ENCODE measurements at regions not wholly inside any gene's neighbourhood (a gene's known extent, or its start where the extent isn't known, plus 50 kb on each side); places are given as distances from the start of the nearest gene placed in this dataset.

- BruUV-seq (replicated peaks), result no TSS peak
- no peaks in the 10 kb centered on the region for H3K27me3 ChIP-seq (replicated peaks in 1 of 2; ENCODE audit: control insufficient read depth in 2 of 2, insufficient read depth in 2 of 2, low read length in 1 of 2)
- no peaks in the 10 kb centered on the region for H3K9me3 ChIP-seq (replicated peaks; ENCODE audit: control insufficient read depth, insufficient read depth, low read length)
- no peak for DNase-seq (ENCODE audit: low read depth, low spot score)
- H4K20me1 ChIP-seq (ENCODE audit: control insufficient read depth, insufficient read depth), result no peaks in the 10 kb centered on the region
- no peak for FAIRE-seq
- intact Hi-C loops (cut with micrococcal nuclease; ENCODE audit: unreplicated experiment) (no loop called here), in situ Hi-C loops (cut with MboI) (no loop called here)
- WGBS (ENCODE audit: insufficient coverage, insufficient replicate concordance, low lambda C conversion rate, missing lambda C conversion rate), result 0% methylated on average over 3 of the region's 3 CpGs
- no peak for ATAC-seq
- no peak overlapping the region for H3K27ac ChIP-seq (ENCODE audit: control insufficient read depth, insufficient read depth)
- RAD21 ChIA-PET (ENCODE audit: unreplicated experiment), result no interaction called here
- H3K9ac ChIP-seq (ENCODE audit: control insufficient read depth, insufficient read depth, low read length), result no peak overlapping the region
- no peak overlapping the region for H3K4me2 ChIP-seq (ENCODE audit: control insufficient read depth, insufficient read depth)
- no peak overlapping the region for H3K4me3 ChIP-seq
- H3K79me2 ChIP-seq (ENCODE audit: control insufficient read depth, insufficient read depth, low read length), result no peaks in the 10 kb centered on the region
- H3K4me1 ChIP-seq (ENCODE audit: control insufficient read depth, insufficient read depth, low read length), result no peaks in the 10 kb centered on the region
- TF ChIP-seq TARDBP (IDR thresholded peaks at IDR 0.05; ENCODE audit: borderline replicate concordance) (no peak), ZBTB33 (IDR thresholded peaks at IDR 0.05) (no peak), REST (IDR thresholded peaks at IDR 0.05; ENCODE audit: low read depth, low read length) (no peak), POU2F2 (IDR thresholded peaks at IDR 0.05; ENCODE audit: borderline replicate concordance, low read depth, low read length) (no peak), MEF2A (IDR thresholded peaks at IDR 0.05; ENCODE audit: insufficient read depth, low read depth, low read length) (no peak), ZNF217 (IDR thresholded peaks at IDR 0.05) (no peak), NFYB (IDR thresholded peaks at IDR 0.05; ENCODE audit: insufficient read depth, low read depth, low read length) (no peak), RUNX3 (IDR thresholded peaks at IDR 0.05; ENCODE audit: low read length) (no peak), SMAD1 (IDR thresholded peaks at IDR 0.05; ENCODE audit: low read depth, partially characterized antibody) (no peak), E2F4 (IDR thresholded peaks at IDR 0.05; ENCODE audit: low read depth, low read length) (no peak), PAX5 (IDR thresholded peaks at IDR 0.05; ENCODE audit: borderline replicate concordance, low read depth, low read length) (no peak), BCLAF1 (IDR thresholded peaks at IDR 0.05) (no peak)
- SMC1A ChIA-PET (ENCODE audit: uncharacterized antibody, unreplicated experiment), result no interaction called here
- no peaks in the 10 kb centered on the region for H3K36me3 ChIP-seq (ENCODE audit: control insufficient read depth in 2 of 2, insufficient read depth in 2 of 2, low read length in 1 of 2)
- POLR2A ChIA-PET, result no interaction called here
- CTCF ChIA-PET, result no interaction called here
- H2AFZ ChIP-seq (ENCODE audit: control insufficient read depth, low read depth, low read length), result no peak overlapping the region
Measured at GRCh38 chrX:138287205-138287877, 424.2 kb downstream of the FGF13 start.

Measured in GM12878 (cell line).